ENCODE measurements at regions not wholly inside any gene's neighbourhood (a gene's known extent, or its start where the extent isn't known, plus 50 kb on each side); places are given as distances from the start of the nearest gene placed in this dataset.

DNA sequence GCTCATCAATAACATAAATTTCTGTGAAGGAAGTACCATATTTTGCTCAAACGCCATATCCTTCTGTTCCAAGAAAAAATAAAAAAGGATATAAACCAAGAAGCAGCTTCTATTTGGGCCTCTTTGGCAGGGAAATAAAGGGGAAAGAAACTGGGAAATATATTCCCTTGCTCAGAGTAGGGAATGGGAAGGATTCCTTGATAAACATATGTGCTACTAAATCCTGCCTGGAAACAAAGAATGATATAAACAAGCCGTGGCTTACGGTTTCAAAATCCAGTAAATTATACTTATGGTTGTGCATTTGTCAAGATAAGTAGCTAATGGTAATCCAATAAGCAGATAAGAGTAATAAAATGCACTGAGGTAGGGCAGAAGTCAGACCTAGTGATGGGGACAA lies 481.6 kb downstream of the NTRK2 start:
- H3K4me1 ChIP-seq (ENCODE audit: insufficient read depth, insufficient read length) = no peaks in the 10 kb centered on the region
- no peaks in the 10 kb centered on the region for H3K27me3 ChIP-seq (ENCODE audit: insufficient read depth, insufficient read length)
- H3K9me3 ChIP-seq (ENCODE audit: insufficient read depth, low read length) = no peaks in the 10 kb centered on the region
- no peaks in the 10 kb centered on the region for H3K36me3 ChIP-seq (ENCODE audit: insufficient read depth, insufficient read length, low read length)
- H3K9ac ChIP-seq (ENCODE audit: insufficient read length, low read depth) = no peak overlapping the region
- TF ChIP-seq SUZ12 (IDR thresholded peaks at IDR 0.05; ENCODE audit: extremely low read depth, insufficient read depth, insufficient read length) = no peak
- TF ChIP-seq ZNF274 (IDR thresholded peaks at IDR 0.05; ENCODE audit: low read depth, low read length) = no peak
- TF ChIP-seq YY1 (IDR thresholded peaks at IDR 0.05; ENCODE audit: insufficient read depth, insufficient read length) = no peak
- no peak for DNase-seq (ENCODE audit: low read depth, low spot score)
- no peak overlapping the region for H3K4me3 ChIP-seq (ENCODE audit: insufficient read length, low read depth)

DNA sequence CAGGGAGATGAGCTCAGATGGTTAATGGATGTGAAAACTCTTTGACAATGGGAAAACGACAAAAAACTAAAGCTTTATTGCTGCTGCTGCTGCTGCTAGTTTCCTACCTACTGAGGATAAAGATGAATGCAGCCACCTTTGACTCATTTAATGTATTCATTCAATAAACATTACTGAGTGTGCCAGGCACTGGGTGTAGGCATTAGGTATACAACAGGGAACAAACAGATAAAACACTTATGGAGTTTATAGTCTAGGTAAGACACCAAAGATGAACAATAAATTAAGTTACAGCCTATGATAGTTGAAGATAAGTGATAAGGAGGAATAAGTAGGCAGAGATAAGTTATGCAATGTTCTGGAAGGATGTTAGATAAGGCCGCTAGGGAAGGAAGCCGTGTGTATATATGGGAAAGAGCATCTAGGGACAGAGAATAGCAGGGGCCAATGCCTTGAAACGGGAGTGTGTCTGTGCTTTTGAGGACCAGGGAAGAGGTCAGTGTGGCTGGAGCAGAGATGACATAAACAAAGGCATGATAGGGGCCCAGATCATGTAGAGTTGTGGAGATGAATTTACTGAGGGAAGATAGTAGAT lies 477.6 kb downstream of the NTRK2 start:
- no peaks in the 10 kb centered on the region for H3K9me3 ChIP-seq (ENCODE audit: insufficient read depth, low read length)
- H3K36me3 ChIP-seq (ENCODE audit: insufficient read depth, insufficient read length, low read length) = no peaks in the 10 kb centered on the region
- H3K9ac ChIP-seq (ENCODE audit: insufficient read length, low read depth) = no peak overlapping the region
- no peaks in the 10 kb centered on the region for H3K27me3 ChIP-seq (ENCODE audit: insufficient read depth, insufficient read length)
- no peaks in the 10 kb centered on the region for H3K4me1 ChIP-seq (ENCODE audit: insufficient read depth, insufficient read length)
- DNase-seq (ENCODE audit: low read depth, low spot score) = no peak
- no peak for TF ChIP-seq SUZ12 (IDR thresholded peaks at IDR 0.05; ENCODE audit: extremely low read depth, insufficient read depth, insufficient read length)
- no peak for TF ChIP-seq ZNF274 (IDR thresholded peaks at IDR 0.05; ENCODE audit: low read depth, low read length)
- no peak overlapping the region for H3K4me3 ChIP-seq (ENCODE audit: insufficient read length, low read depth)

DNA sequence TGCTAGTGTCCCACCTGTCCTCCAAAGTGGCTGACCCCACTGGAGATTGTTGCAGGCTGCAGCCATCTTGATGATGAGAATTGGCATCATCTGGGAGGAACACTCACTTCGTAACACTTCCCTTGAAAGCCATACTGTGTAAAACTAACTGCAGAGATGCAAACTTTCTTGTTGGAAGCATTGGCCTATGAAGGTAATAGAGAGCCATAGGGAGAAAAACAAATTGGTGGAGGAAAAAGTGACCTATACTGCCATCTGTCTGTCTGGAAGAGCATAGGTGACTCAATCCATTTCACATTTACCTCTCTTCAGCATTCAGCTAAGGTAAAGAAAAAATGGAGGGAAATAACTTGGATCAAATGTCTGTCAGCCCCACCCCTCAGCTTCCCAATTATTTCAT lies 473.4 kb downstream of the NTRK2 start:
- Histone ChIP-seq H3K9ac (ENCODE audit: insufficient read length, low read depth) (no peak overlapping the region), H3K27me3 (ENCODE audit: insufficient read depth, insufficient read length) (no peaks in the 10 kb centered on the region), H3K36me3 (ENCODE audit: insufficient read depth, insufficient read length, low read length) (no peaks in the 10 kb centered on the region), H3K4me3 (ENCODE audit: insufficient read length, low read depth) (no peak overlapping the region), H3K9me3 (ENCODE audit: insufficient read depth, low read length) (no peaks in the 10 kb centered on the region), H3K4me1 (ENCODE audit: insufficient read depth, insufficient read length) (no peaks in the 10 kb centered on the region)
- no peak for TF ChIP-seq ZNF274 (IDR thresholded peaks at IDR 0.05; ENCODE audit: low read depth, low read length)
- no peak for TF ChIP-seq YY1 (IDR thresholded peaks at IDR 0.05; ENCODE audit: insufficient read depth, insufficient read length)
- no peak for TF ChIP-seq SUZ12 (IDR thresholded peaks at IDR 0.05; ENCODE audit: extremely low read depth, insufficient read depth, insufficient read length)
- no peak for DNase-seq (ENCODE audit: low read depth, low spot score)

DNA sequence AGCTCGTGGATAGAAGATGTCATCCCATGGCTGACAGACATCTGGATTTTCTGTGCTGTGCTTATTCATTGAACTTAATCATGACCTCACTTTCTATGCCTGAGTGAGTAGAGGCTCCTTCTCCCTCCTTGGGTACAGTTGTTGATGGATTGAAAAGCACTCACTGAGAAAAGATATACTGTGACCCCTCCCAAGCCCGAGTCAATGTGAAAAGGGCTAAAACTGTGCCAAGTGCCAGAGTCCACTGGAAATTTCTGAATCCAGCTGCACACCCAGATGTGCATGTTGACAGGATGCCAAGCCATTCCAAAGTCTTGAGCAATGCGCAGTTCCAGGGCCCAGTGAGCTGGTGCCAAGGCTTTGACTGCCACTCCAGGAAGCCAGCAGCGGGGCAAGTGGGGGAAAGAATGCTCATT lies 473.0 kb downstream of the NTRK2 start:
- no peaks in the 10 kb centered on the region for H3K36me3 ChIP-seq (ENCODE audit: insufficient read depth, insufficient read length, low read length)
- TF ChIP-seq SUZ12 (IDR thresholded peaks at IDR 0.05; ENCODE audit: extremely low read depth, insufficient read depth, insufficient read length) = no peak
- TF ChIP-seq ZNF274 (IDR thresholded peaks at IDR 0.05; ENCODE audit: low read depth, low read length) = no peak
- no peak for TF ChIP-seq YY1 (IDR thresholded peaks at IDR 0.05; ENCODE audit: insufficient read depth, insufficient read length)
- no peaks in the 10 kb centered on the region for H3K27me3 ChIP-seq (ENCODE audit: insufficient read depth, insufficient read length)
- no peaks in the 10 kb centered on the region for H3K9me3 ChIP-seq (ENCODE audit: insufficient read depth, low read length)
- no peak for DNase-seq (ENCODE audit: low read depth, low spot score)
- H3K4me1 ChIP-seq (ENCODE audit: insufficient read depth, insufficient read length) = no peaks in the 10 kb centered on the region
- H3K4me3 ChIP-seq (ENCODE audit: insufficient read length, low read depth) = no peak overlapping the region
- H3K9ac ChIP-seq (ENCODE audit: insufficient read length, low read depth) = no peak overlapping the region

DNA sequence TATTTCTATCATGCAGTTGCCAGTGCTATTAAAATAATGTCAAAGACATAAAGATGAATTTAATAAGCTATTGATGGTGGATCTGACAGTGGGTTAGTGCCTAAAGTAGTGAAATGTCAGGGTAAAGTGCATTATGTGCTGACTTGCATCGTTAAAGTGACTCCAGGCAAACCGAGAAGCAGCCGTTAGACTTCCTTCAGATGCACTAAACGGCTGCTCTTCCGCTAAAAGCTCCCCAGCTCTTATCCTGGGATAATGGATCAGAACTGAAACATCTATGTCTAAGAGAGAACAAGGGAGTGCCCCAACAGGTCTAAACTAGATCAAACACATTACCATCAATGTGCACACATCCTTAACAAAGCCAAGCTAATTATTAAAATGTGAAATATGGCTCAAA lies 468.2 kb downstream of the NTRK2 start:
- no peak overlapping the region for H3K9ac ChIP-seq (ENCODE audit: insufficient read length, low read depth)
- no peaks in the 10 kb centered on the region for H3K36me3 ChIP-seq (ENCODE audit: insufficient read depth, insufficient read length, low read length)
- no peaks in the 10 kb centered on the region for H3K4me1 ChIP-seq (ENCODE audit: insufficient read depth, insufficient read length)
- 0 out of 2 replicates have a peak, but pooled peaks cover 4% of the 10 kb centered on the region for H3K9me3 ChIP-seq (ENCODE audit: insufficient read depth, low read length)
- no peaks in the 10 kb centered on the region for H3K27me3 ChIP-seq (ENCODE audit: insufficient read depth, insufficient read length)
- no peak for DNase-seq (ENCODE audit: low read depth, low spot score)
- H3K4me3 ChIP-seq (ENCODE audit: insufficient read length, low read depth) = no peak overlapping the region
- TF ChIP-seq SUZ12 (IDR thresholded peaks at IDR 0.05; ENCODE audit: extremely low read depth, insufficient read depth, insufficient read length) (no peak), YY1 (IDR thresholded peaks at IDR 0.05; ENCODE audit: insufficient read depth, insufficient read length) (no peak), ZNF274 (IDR thresholded peaks at IDR 0.05; ENCODE audit: low read depth, low read length) (no peak)

DNA sequence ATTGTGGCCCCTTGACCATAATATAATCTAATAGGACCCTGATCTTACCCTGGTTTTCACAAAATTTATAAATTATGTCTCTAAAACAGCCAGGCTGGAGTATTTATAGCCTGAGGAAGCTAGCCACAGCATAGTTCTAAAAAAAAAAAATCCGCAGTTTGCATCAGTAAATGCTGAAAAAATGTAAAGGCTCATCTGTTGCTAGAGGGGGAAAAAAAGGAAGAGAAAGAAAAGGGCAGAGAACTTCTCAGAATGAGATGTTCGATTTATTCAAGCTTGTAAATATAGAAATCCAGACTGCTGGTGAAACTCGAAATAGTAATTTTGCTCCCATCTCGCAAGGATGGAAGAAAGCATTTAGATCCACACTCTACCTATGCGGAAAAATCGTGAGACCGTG lies 467.5 kb downstream of the NTRK2 start:
- H3K36me3 ChIP-seq (ENCODE audit: insufficient read depth, insufficient read length, low read length) = no peaks in the 10 kb centered on the region
- DNase-seq (ENCODE audit: low read depth, low spot score) = no peak
- no peaks in the 10 kb centered on the region for H3K27me3 ChIP-seq (ENCODE audit: insufficient read depth, insufficient read length)
- H3K4me3 ChIP-seq (ENCODE audit: insufficient read length, low read depth) = no peak overlapping the region
- H3K9me3 ChIP-seq (ENCODE audit: insufficient read depth, low read length) = 0 out of 2 replicates have a peak, but pooled peaks cover 4% of the 10 kb centered on the region
- H3K9ac ChIP-seq (ENCODE audit: insufficient read length, low read depth) = no peak overlapping the region
- no peak for TF ChIP-seq SUZ12 (IDR thresholded peaks at IDR 0.05; ENCODE audit: extremely low read depth, insufficient read depth, insufficient read length)
- TF ChIP-seq ZNF274 (IDR thresholded peaks at IDR 0.05; ENCODE audit: low read depth, low read length) = no peak
- TF ChIP-seq YY1 (IDR thresholded peaks at IDR 0.05; ENCODE audit: insufficient read depth, insufficient read length) = no peak
- H3K4me1 ChIP-seq (ENCODE audit: insufficient read depth, insufficient read length) = no peaks in the 10 kb centered on the region

DNA sequence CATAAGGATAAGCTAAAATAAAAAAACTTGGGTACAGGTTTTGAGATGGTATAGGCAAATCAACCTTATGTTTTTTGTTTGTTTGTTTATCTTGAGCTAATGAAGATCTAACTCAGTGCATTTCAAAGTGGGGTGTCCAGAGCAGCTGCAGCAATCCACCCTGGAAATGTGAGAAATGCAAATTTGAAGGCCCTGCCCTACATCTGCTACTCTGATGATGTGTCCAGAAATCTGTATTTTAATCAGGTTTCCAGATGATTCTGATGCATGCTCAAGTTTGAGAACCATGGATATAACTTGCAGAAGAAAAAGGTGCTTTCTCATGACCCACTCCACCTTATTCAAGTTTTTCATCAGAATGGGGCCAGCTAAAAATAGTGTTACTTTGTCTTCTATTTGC lies 467.0 kb downstream of the NTRK2 start:
- TF ChIP-seq SUZ12 (IDR thresholded peaks at IDR 0.05; ENCODE audit: extremely low read depth, insufficient read depth, insufficient read length) = no peak
- TF ChIP-seq YY1 (IDR thresholded peaks at IDR 0.05; ENCODE audit: insufficient read depth, insufficient read length) = no peak
- TF ChIP-seq ZNF274 (IDR thresholded peaks at IDR 0.05; ENCODE audit: low read depth, low read length) = no peak
- no peaks in the 10 kb centered on the region for H3K27me3 ChIP-seq (ENCODE audit: insufficient read depth, insufficient read length)
- 0 out of 2 replicates have a peak, but pooled peaks cover 4% of the 10 kb centered on the region for H3K9me3 ChIP-seq (ENCODE audit: insufficient read depth, low read length)
- H3K4me3 ChIP-seq (ENCODE audit: insufficient read length, low read depth) = no peak overlapping the region
- H3K4me1 ChIP-seq (ENCODE audit: insufficient read depth, insufficient read length) = no peaks in the 10 kb centered on the region
- no peak overlapping the region for H3K9ac ChIP-seq (ENCODE audit: insufficient read length, low read depth)
- H3K36me3 ChIP-seq (ENCODE audit: insufficient read depth, insufficient read length, low read length) = no peaks in the 10 kb centered on the region
- no peak for DNase-seq (ENCODE audit: low read depth, low spot score)

Data from NT2/D1 (cell line).